ENCODE measurements at regions not wholly inside any gene's neighbourhood (a gene's known extent, or its start where the extent isn't known, plus 50 kb on each side); places are given as distances from the start of the nearest gene placed in this dataset.

DNA sequence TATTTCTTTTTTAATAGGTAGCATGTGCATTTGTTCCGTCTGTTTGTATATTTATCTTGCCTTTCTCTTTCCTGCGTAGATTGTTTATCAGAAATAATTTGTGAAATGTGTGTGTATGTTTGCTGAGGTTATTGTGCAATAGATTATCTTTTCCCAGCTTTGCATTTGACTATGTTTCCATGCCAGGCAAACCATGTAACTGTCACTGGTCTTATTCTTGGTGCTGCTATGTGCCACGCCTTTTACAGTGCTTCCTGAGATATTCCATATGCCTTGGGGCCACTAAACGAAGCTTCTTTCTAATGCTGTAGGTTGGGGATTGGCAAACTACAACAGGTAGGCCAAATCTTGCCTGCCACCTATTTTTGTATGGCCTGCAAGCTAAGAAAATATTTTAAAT lies 598.8 kb downstream of the PLPP3 start:
- TF ChIP-seq, protein P1, sequence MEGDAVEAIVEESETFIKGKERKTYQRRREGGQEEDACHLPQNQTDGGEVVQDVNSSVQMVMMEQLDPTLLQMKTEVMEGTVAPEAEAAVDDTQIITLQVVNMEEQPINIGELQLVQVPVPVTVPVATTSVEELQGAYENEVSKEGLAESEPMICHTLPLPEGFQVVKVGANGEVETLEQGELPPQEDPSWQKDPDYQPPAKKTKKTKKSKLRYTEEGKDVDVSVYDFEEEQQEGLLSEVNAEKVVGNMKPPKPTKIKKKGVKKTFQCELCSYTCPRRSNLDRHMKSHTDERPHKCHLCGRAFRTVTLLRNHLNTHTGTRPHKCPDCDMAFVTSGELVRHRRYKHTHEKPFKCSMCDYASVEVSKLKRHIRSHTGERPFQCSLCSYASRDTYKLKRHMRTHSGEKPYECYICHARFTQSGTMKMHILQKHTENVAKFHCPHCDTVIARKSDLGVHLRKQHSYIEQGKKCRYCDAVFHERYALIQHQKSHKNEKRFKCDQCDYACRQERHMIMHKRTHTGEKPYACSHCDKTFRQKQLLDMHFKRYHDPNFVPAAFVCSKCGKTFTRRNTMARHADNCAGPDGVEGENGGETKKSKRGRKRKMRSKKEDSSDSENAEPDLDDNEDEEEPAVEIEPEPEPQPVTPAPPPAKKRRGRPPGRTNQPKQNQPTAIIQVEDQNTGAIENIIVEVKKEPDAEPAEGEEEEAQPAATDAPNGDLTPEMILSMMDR (IDR thresholded peaks at IDR 0.05; ENCODE audit: unreplicated experiment) = no peak
- Mint-ChIP-seq H3K36me3 (ENCODE audit: low read depth, unreplicated experiment) (no peaks in the 10 kb centered on the region), H3K4me1 (ENCODE audit: unreplicated experiment) (no peaks in the 10 kb centered on the region), H3K27ac (ENCODE audit: unreplicated experiment) (no peak overlapping the region), H3K27me3 (ENCODE audit: unreplicated experiment) (no peaks in the 10 kb centered on the region), H3K4me3 (ENCODE audit: unreplicated experiment) (no peak overlapping the region), H3K9me3 (ENCODE audit: unreplicated experiment) (no peaks in the 10 kb centered on the region)
- no peak for DNase-seq (ENCODE audit: low spot score)

DNA sequence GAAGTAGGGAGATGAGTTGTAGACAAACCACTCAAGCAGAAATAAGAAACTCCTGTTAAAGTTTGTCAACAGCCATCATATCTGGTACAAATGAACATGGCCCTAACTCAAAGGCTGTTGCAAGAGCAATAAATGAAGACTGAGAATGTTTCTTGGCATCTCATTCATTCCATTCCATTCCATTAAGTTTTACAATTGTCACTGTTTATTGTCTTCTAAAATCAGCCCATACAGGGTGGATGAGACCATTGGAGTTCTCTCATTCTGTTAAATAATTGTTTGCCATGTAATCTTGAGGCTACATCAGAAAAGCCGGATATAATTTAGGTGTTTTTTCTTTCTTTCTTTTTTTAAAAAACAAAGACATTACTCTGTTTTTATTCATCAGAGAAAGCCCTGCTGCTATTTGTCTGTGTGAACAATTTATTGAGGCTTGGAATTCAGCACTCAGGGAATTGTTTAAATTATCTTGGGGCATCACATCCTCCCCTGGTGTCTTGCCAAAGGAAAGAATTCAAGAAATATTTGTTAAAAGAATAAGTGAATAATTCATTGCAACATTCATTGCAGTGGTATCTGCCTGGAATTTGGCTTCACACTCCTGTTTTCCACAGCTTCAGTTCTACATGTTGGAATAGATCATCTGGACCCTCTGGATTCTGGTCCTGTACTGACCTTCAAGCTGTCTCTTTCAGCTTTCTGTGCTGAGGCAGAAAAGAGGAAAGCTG lies 604.5 kb downstream of the PLPP3 start:
- Mint-ChIP-seq H3K4me3 (ENCODE audit: unreplicated experiment) (no peak overlapping the region), H3K27me3 (ENCODE audit: unreplicated experiment) (no peaks in the 10 kb centered on the region), H3K36me3 (ENCODE audit: low read depth, unreplicated experiment) (peaks cover 3% of the 10 kb centered on the region), H3K9me3 (ENCODE audit: unreplicated experiment) (no peaks in the 10 kb centered on the region), H3K27ac (ENCODE audit: unreplicated experiment) (no peak overlapping the region), H3K4me1 (ENCODE audit: unreplicated experiment) (no peaks in the 10 kb centered on the region)
- TF ChIP-seq, protein P1 (IDR thresholded peaks at IDR 0.05; ENCODE audit: unreplicated experiment) = no peak
- no peak for DNase-seq (ENCODE audit: low spot score)

DNA sequence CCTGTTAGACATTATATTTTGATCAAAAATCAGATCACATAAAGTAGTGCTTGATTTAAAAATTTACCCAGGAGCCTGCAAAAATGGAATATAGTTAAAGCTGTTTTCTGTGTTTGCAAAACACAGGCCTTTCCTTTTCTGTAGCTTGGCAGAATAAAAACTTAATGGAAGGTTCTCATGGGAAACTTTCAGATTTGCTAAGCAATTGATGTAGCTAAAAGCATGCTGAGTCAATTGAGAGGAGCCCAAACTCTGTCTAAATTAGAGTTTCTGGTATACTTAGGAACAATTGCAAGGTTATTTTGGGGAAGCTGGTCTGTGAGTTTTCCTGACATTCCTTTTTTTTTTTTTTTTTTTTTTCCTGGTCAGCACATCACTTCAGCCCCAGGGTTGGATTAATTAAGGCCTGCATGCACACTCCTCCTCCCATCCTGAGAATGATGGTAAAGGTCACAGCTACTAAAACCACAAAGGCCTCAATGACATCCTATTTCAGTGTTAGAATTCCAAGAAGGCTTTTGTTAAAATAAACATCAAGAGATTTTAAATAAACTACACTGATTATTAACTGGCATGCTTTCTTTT lies 608.7 kb downstream of the PLPP3 start:
- TF ChIP-seq, protein P1 (IDR thresholded peaks at IDR 0.05; ENCODE audit: unreplicated experiment) = no peak
- H3K27me3 Mint-ChIP-seq (ENCODE audit: unreplicated experiment) = no peaks in the 10 kb centered on the region
- no peak for DNase-seq (ENCODE audit: low spot score)
- no peaks in the 10 kb centered on the region for H3K9me3 Mint-ChIP-seq (ENCODE audit: unreplicated experiment)
- peaks cover 3% of the 10 kb centered on the region for H3K36me3 Mint-ChIP-seq (ENCODE audit: low read depth, unreplicated experiment)
- H3K4me1 Mint-ChIP-seq (ENCODE audit: unreplicated experiment) = peaks cover 6% of the 10 kb centered on the region
- no peak overlapping the region for H3K27ac Mint-ChIP-seq (ENCODE audit: unreplicated experiment)
- H3K4me3 Mint-ChIP-seq (ENCODE audit: unreplicated experiment) = no peak overlapping the region

DNA sequence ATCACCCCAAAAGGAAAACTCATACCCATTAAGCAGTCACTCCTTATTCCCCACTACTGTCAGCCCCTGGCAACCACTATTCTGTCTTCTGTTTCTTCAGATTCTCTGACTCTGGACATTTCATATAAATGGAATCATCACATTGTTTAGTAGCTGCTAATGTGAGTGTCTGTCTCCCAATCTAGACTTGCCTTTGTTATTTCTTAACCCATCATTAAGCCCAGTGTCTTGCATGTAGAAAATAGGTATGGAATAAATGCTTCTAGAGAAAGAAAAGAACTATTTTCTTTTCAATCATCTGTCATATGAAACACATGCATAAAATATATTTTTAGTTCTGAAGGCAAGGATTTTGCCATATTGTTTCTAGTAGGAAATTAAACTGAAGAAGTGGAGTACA lies 610.0 kb downstream of the PLPP3 start:
- Mint-ChIP-seq H3K27me3 (ENCODE audit: unreplicated experiment) (no peaks in the 10 kb centered on the region), H3K36me3 (ENCODE audit: low read depth, unreplicated experiment) (peaks cover 3% of the 10 kb centered on the region), H3K27ac (ENCODE audit: unreplicated experiment) (no peak overlapping the region), H3K4me1 (ENCODE audit: unreplicated experiment) (peaks cover 6% of the 10 kb centered on the region), H3K9me3 (ENCODE audit: unreplicated experiment) (no peaks in the 10 kb centered on the region), H3K4me3 (ENCODE audit: unreplicated experiment) (no peak overlapping the region)
- TF ChIP-seq, protein P1 (IDR thresholded peaks at IDR 0.05; ENCODE audit: unreplicated experiment) = no peak
- no peak for DNase-seq (ENCODE audit: low spot score)

DNA sequence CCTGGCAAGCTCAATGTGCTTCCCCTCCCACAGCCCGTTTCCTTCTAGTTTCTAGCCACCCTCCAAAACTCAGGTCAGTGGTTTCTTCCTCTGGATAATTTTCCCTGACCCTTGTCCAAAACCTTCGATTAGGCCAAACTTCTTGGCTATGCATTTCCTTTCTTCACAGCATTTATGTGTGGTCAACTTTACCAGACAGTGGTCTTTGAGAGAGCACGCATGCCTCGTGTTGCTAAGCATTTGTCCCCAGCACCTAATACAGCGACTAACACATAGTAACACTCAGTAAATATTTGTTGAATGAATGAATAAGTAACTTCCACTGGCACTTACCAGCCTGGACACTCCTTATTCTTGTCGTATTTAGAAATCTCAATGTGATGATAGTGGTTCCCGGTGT lies 610.7 kb downstream of the PLPP3 start:
- TF ChIP-seq, protein P1 (IDR thresholded peaks at IDR 0.05; ENCODE audit: unreplicated experiment) = no peak
- peaks cover 6% of the 10 kb centered on the region for H3K4me1 Mint-ChIP-seq (ENCODE audit: unreplicated experiment)
- no peak overlapping the region for H3K27ac Mint-ChIP-seq (ENCODE audit: unreplicated experiment)
- H3K4me3 Mint-ChIP-seq (ENCODE audit: unreplicated experiment) = no peak overlapping the region
- H3K27me3 Mint-ChIP-seq (ENCODE audit: unreplicated experiment) = no peaks in the 10 kb centered on the region
- DNase-seq (ENCODE audit: low spot score) = no peak
- H3K36me3 Mint-ChIP-seq (ENCODE audit: low read depth, unreplicated experiment) = peaks cover 3% of the 10 kb centered on the region
- no peaks in the 10 kb centered on the region for H3K9me3 Mint-ChIP-seq (ENCODE audit: unreplicated experiment)

Data from endothelial cell (in vitro differentiated cells).